Fibroblast of skin of scalp (primary cell): ENCODE measurements at regions not wholly inside any gene's neighbourhood (a gene's known extent, or its start where the extent isn't known, plus 50 kb on each side); places are given as distances from the start of the nearest gene placed in this dataset.

ENCODE experiments used
- DNase-seq: peaks from one replicate; pipeline ENCODE4 v3.0.0-alpha.2; 2013

DNA sequence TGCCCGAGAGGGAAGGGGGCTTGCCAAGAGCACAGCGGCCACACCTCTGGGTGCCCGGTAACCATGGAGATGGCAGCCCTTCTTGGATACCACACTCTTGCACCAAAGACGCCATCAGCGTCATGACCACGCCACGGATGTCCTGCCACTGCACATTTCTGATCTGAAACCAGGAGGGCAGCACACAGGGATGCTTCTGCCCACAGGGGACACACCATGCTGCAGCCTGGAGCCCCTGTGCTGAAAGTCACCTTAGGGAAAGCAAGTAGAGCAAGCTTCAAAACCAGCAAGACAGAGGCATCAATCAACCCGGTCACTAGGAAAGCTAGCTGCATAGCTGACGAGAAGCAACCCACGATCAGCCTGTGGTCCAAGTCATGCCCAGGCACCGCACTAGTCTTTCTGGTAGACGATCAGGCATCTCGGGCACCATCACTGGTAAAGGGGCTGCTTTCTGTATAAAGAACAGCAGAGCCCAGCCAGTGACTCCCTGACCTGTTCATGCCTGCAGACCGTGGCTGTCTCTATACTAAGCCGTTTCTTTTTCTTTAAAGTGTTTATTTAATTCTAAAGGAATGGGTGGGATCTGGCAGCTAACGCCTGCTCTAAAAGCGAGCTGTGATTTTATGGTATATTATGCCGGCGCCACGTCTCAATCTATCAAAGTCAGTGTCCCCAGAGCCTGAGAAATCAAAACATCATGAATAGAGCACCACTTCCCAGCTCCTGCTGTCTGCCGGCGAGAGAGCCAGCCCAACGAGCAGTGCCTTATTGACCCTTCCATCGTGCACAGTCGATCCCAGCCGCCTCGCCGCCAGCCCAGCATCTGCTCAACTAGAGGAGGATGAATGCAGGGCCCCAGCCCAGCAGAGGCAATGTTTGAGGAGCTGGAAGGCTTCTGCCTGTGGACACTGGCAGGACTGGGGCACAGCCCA is 244.7 kb downstream of the RBFOX3 start:
- no peak for DNase-seq

DNA sequence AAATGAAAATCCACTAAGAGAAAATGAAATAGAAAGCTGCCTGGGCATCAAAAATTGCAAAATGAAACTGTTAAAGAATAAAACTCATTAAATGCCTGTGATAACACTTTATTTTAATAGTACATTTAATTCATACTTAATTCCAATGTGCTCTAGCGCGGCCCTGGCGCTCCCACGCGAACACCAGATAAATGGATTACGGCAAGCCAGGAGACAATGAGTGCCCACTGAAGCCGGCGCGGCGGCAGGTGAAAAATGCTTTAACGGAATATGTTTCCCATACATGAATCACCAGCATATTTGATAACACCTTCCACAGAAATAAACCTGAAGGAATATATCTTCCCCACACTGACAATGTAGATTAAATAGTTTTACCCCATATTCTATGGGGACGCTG is 245.5 kb downstream of the RBFOX3 start:
- DNase-seq = no peak

DNA sequence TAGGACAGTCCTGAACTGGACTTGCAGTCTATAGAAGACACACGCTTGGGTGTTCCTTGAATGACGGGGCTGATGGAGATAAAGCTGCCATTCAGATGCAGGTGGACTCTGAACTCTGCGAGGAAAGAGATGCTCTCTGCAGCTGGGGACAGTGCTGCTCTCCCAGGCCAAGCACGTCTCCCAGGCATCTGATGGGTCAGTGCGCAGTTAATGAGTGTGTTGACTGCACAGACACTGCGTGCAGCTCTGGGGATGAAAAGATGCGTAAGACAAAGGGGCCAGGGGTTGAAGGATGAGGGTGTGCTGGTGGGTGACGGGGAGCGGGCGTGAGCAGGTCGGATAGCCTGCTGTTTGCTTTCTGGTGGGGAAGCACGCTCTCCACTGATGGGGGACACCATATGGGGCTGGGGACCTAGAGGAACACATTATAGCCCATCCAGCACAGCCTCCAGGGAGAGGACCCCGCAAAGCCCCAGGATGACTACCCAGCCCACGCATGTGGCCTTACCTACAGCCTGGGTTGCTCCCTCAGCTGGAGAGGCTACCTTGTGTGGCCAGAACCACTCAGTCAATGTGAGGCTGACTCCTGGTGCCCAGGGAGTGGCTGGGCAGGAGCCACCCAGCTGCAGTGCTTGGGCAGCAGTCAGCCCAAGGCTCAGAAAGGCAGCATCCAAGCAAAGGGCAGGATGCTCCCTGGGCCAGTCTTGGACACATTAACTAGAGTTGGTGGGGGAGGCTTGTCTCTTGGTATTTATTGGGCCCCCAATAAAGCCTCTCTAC is 246.3 kb downstream of the RBFOX3 start:
- no peak for DNase-seq

DNA sequence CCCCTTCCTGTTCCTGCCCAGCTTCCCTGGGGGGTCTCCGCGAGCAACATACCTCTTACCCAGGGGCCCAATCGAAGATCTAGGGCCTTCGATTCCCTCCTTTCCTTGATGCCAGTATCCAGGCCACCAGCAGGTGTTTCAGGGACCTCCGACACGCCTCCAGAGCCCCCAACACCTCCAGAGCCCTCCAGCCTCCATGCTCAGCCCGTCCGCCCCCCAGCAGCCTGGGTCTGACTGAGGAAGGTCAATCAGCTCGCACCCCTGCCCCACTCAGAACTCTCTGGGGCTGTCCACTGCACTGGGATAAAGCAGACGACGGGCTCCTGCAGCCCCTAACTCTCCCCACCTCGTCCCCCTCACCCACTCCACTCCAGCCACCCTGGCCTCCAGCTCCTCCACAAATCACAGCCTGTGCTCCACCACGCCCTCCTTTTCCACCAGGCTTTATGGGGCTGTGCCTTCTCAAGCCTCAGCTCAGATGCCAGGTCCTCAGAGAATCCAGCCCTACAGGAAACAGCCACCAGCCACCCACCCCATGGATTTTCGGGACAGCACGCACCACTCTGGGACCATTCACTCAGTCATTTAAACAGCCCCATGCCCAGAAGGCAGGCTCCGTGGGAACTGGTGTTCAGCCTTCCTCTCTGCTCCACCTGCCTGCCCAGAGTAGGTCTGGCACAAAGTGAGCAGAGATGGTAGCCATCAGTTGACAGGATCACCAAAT is 247.1 kb downstream of the RBFOX3 start:
- DNase-seq = no peak

DNA sequence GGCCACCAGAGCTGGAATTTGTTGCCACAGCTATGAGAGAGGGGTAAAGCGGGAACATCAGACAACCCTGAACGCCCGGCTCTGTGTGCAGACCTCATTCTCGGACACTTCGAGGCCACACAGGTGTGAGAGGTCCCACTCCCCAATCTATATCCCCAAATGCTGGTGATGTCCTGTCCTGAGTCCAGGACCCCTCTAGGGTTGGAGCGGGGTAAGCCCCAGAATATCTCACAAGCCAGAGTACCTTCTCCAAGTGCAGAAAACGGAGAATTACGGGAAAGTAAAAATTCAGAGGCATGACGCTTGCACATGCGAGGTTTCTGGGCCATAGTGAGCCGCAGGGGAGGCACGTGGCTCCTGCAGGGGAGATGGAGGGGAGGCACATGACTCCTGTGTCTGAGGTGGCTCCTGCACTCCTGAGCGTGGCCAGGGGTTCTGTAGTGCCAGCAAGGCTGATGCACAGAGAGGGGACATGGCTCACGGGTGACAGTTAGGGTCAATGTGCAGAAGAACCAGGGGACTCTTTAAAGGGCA is 248.0 kb downstream of the RBFOX3 start:
- no peak for DNase-seq

DNA sequence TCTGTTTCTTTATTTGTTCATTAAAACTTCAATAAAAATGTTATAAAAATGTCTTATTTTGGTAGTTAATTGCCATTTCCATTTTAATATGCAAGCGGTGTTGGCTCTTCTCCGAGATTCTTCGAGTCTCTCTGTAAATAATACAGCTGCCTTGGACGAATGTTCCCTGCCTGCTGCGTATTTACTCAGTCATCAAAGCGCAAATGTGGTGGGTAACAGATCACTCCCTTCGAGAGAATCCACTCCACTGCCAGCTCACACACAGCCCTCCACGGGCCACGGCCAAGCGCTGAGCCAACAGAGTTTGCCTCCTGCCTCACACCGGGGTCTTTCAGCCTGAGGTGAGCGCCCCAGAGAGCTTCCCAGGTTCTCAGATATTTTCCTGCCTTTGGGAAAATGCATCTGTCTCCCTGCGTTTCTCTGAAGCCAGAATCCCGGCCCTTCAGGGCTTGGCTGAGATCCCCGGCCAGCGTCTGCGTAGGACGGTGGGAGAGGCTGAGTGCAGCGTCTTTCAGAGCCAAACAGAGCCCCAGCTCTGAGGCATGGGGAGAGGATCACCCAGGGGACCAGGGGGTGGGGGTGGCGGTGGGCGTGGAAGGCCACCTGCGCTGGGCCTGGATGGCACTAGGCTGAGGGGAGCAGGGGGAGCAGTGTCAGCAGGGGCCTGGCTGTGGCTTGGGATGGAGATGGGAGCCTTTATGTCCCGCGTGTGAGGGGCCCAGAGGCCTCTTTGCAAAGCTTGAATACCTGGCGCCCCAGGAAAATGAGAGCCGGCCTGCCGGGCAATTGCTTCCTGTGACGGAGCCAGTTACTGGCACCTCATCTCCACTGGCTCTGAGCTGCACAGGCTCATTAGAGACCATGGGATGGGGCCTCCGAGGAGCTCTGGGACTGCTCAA is 248.7 kb downstream of the RBFOX3 start:
- DNase-seq = no peak

DNA sequence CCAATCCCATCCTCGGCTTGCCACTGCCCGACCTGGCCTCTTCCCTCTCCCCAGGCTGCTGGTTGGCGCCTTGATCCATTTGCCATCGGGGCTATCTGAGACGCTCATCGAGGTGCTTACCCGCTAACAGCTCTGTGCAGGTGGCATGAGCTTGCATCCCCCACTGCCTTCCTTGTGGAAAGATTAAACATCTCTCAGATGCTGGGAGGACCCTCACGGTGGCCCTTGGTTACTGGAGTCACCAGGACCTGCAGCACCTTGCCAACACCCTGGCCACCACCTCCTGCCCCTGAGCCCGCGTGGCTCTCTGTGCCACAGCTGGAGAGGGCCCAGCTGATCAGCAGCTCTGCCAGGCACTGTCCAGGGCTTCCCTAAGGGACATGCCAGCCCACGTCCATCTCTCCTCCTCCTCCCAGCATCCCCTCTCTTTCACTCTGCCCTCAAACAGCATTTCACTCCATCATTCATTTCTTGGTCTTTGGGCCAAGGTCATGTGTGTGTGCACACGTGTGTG is 249.6 kb downstream of the RBFOX3 start:
- DNase-seq = no peak

DNA sequence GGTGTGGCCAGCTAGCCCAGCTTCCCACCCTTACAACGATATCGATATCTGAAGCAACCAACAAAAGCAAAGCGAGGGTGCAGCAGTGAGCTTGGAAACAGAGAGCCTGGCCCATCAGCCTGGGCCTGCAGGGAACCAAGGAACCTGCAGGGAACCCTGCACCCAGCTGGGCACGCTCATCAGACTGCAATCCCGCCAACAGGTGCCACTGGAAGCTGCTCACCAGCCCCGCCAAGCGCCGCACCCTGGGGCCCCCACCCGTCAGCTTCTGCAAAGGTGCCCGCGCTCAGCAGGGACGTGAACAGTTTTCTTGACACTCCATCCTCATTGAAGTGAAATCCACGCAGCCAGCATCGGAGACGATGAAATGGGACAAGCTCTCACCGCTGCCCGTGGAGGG is 250.7 kb downstream of the RBFOX3 start:
- DNase-seq = no peak

DNA sequence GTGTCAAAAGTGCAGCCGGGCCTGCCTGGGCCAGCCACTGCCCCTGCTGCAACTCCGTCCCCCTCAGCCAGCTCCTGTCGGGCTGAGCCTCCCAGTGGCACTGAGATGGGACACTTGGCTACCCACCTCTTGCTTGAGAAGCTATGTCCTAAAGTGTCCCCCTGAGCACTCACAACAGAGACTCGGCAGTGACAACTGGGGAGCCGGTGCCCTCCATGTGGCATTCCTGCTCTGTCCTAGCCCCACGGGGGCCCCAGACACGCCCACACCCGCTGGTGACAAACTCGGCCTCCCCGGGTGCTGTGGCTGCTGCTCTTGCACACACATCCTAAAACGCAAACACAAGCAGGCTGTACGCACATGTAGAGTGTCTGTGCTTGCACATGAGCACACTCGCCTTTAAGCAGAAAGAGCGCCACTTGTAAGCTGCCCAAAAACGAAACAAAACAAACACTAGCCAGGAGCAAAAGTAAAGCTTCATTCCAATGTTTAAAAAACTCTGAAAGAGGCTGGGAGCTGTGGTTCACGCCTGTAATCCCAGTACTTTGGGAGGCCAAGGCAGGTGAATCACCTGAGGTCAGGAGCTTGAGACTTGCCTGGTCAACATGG is 253.9 kb downstream of the RBFOX3 start:
- no peak for DNase-seq

DNA sequence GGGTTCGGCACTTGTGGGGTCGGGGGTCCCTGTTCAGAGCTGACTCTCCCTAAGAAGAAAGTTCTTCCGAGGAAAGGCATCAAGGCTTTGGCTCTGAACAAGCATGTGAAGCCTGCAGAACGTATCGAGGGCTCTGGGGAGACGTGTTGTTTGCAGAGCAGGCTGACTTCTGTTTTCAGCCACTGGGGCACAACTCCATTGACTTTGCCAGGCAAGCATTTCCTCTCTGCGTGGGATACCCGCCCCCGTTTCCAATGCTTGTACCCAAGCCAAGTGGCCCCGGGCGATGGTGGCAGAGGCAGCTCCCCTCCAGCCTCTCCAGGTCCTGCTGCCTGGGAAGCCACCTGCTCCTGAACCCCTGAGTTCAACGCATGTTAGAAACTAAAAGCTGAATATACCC is 255.7 kb downstream of the RBFOX3 start:
- DNase-seq = no peak

DNA sequence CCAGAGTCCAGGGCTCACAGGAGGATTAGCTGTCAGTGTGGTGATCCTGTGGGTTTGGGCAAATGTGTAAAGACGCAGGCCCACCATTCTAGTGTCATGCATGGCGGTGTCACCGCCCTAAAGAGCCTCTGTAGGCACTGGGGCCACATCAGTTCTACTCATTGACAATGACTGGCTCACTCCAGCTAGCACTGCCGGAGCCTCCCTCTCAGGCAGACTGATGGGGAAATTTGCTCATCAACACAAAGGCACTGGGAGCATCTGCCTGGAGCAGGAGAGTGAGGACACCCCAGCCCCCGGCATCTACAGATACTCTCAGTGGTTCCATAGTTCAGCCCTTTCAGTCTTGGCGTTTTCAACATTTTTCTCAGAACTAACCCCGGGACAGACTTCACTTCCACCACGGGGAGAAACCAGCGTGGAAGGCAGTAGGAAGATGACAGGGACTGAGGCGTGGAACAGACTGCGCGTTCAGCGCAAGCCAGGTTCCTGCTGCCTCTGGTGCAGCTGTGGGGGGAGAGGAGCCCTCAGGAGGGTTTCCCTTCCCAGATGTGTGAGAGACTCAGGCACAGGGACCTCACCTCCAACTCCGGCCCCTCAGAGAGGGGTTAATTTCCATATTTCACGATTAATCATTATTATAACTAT is 256.6 kb downstream of the RBFOX3 start:
- DNase-seq = no peak

DNA sequence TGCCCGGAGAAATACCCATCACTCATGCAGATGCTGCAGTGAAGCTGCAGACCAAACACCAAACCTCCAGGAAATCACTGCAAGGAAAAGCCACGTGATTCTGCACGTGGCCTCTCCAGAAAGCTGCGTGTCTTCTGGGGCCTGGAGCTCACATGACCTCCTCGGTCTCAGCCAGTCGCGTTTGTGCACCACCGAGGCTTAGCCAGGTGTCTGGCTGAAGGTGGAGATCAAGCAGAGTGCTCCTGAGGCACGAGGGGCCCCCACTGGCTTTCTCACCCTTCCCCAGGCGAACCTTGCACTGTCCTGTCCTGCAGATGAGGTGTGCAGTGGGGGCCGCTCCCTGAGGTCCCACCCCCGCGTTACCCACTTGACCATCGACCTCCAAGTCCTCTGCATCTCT is 257.3 kb downstream of the RBFOX3 start:
- no peak for DNase-seq

DNA sequence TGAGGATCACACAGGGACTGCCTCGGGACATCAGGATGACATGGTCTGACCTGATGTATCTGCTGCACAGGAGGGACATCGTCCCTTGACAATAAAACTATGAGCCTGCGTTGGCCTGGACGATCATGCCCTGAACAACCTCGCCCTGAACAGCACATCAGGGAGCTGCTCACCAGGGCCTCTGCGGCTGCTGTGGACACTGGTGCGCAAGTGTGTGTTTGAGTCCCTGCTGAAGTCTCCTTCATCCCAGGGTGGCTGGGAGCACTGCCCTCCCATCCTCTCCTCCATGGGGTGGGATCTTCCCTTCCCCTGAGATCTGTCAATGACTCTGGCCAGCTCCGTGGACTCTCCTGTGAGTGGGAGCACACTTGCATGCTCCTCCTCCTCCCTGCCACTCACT is 257.8 kb downstream of the RBFOX3 start:
- DNase-seq = no peak

DNA sequence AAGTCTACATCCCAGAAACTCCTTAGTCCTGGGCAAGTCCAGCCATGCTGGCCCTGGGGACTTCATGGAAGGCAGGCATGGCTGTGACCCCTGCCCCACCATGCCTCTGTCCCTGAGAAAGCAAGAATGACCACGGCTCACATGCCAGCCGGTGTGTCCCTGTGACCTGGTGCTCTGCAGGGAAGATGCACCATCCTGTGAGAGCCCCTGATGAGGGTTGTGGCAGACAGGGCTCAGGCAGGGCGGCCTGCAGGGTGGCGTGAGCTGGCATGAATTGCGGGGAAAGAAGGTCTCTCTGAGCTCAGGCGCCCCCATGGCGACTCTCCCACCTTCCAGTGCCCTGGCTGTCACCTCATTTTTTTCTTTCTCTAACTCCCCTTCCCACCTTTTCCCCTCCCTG is 260.3 kb downstream of the RBFOX3 start:
- DNase-seq = no peak

DNA sequence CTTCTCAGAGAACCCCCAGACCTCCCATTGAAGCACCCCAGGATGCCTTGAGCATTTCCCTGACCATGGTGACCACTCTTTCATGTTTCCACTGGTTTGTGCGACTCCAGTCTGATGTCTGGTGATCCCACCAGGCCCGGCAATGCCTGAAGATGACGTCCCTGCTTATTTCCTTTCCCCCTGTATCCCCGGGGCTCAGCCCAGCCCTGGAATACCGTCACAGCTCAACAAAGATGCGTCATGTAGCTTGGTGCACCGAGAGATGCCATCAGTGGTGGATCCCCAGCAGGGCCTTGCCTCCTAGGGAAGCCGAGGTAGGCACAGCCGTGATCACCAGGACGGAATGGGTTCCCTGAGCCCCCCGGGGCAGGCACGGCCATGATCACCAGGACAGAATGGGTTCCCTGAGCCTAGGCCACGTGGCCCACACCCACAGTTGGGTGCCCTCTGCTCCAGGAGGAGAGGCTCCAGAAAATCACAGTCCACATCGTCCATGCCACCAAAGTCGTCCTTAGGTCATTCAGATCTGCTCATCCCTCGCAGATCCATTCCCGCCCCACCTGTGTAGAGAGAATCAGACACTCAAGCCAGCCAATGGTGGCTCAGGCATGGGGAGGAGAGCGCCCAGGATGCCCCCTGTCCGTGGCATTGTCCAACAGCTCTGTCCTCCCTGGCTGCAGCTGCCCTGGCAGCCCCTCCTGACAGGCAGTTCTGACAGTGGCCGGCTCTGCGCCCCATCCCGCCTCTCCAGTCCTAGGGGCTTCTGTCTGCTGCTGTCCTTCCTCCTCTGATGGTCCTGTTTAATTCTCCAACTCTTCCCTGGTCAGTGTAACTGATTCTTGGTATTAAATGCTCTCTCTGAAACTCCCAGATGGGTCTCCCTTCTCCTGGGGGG is 261.1 kb downstream of the RBFOX3 start:
- no peak for DNase-seq

DNA sequence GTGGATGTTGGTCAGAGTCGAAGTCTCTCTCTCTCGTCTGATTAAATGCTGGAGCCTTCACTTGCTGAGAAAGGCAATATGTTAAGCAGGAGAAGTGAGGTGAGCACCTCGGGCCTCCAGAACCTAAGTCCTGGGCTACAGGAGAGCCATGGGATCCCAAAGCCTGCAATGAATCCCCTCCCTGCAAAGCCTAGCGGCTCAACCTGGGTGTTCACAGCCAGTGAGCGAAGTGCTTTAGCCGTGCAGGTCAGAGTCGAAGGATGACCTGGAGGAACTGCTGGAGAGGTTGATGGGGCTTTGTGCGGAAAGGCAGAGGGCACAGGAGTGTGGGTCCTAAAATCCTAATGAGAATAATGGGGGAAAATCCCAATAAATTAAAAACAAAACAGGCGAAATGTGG is 267.8 kb downstream of the ENGASE start:
- no peak for DNase-seq

DNA sequence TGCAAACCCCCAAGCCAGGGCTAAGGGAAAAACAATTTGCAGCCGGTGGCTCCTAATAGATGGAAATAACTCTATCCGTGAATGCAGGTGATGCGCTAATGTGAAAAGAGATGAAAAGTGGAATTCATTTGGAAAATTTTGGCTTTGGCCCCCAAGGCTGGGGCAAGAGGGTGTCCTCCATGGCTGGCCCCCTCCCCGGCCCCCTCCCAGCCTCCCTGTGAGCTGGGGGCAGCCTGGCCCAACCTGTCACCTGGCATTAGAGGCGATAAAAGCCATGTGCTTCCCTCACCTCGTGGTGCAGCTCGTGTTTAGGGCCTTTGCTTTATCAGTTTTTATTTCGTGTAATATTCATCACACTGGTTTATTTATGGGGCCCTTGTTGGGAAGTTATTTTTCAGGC is 267.2 kb downstream of the ENGASE start:
- no peak for DNase-seq

DNA sequence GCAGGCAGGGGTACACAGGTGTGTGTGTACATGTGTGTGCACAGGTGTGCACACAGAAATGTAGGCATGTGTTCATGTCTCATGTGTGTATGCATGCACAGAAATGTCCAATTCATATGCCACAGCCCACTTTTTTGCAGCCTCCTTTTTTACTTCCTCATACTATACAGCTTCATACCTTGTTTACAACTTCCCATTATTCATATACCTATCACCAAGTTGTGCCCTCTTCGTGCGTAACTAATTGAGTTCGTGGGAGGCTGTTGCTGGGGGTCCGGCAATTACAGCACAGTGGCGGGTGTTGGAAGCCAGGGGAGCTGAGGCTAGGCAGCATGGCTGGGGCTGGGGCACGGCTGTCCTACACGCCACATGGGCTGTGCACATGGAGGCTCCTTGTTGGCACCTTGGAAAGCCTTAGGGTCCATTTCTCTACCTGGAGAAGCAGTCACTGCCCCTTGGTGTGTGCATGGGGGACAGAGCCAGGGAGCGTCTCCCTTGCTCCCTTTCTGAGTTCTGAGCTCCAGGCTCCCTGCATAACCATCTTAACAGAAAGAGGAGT is 266.7 kb downstream of the ENGASE start:
- DNase-seq = no peak
